Omental fat pad (tissue), 3 donors: ENCODE measurements at regions not wholly inside any gene's neighbourhood (a gene's known extent, or its start where the extent isn't known, plus 50 kb on each side); places are given as distances from the start of the nearest gene placed in this dataset.

Experiments
- ATAC-seq: fragments of 150-250 bp; one replicate; pipeline ENCODE4 v1.9.1; 2016; ENCODE audit warnings: mild to moderate bottlenecking, moderate library complexity; ENCODE audit not compliant: low FRiP score
- DNase-seq: peaks from one replicate; pipeline ENCODE4 v3.0.0-alpha.2; 2019; ENCODE audit warnings: low spot score
- CTCF ChIP-seq, 3 donors: fragments of 450-650 bp; IDR thresholded peaks; one replicate each; pipeline ENCODE4 v1.5.1; 2016 to 2017; ENCODE audit warnings: antibody characterized with exemption in 3 of 3, mild to moderate bottlenecking in 3 of 3, moderate library complexity in 2 of 3

- DNase-seq: no peak
- no peak for TF ChIP-seq CTCF (IDR thresholded peaks at IDR 0.05)
- ATAC-seq: no peak
Measured at GRCh38 chr1:193567937-193568336, 381.5 kb upstream of the B3GALT2 start.

- ATAC-seq (no peak), DNase-seq (no peak)
- no peak for TF ChIP-seq CTCF (IDR thresholded peaks at IDR 0.05)
Measured at GRCh38 chr1:193566735-193567134, 380.3 kb upstream of the B3GALT2 start.

- no peak for TF ChIP-seq CTCF (IDR thresholded peaks at IDR 0.05)
- ATAC-seq: no peak
- DNase-seq: no peak
Measured at GRCh38 chr1:193565971-193566577, 379.7 kb upstream of the B3GALT2 start.

- no peak for ATAC-seq
- no peak for TF ChIP-seq CTCF (IDR thresholded peaks at IDR 0.05)
- DNase-seq: no peak
Measured at GRCh38 chr1:193562121-193562520, 375.7 kb upstream of the B3GALT2 start.

GRCh38 chr1:193558491-193559028, 372.1 kb upstream of the B3GALT2 start:
- TF ChIP-seq CTCF (IDR thresholded peaks at IDR 0.05): no peak
- DNase-seq (no peak), ATAC-seq (peak; percentile 63)

- TF ChIP-seq CTCF (IDR thresholded peaks at IDR 0.05): no peak
- DNase-seq (no peak), ATAC-seq (no peak)
Measured at GRCh38 chr1:193555662-193556441, 369.4 kb upstream of the B3GALT2 start.

GRCh38 chr1:193553564-193553963, 367.2 kb upstream of the B3GALT2 start:
- DNase-seq (no peak), ATAC-seq (no peak)
- no peak for TF ChIP-seq CTCF (IDR thresholded peaks at IDR 0.05)
